ENCODE measurements at regions not wholly inside any gene's neighbourhood (a gene's known extent, or its start where the extent isn't known, plus 50 kb on each side); places are given as distances from the start of the nearest gene placed in this dataset.

- Histone ChIP-seq H2AFZ (ENCODE audit: insufficient read depth, low read depth, low read length, poor library complexity, severe bottlenecking) (no peak overlapping the region), H3K4me3 (ENCODE audit: control extremely low read depth in 1 of 5, extremely low read depth in 1 of 5, insufficient read depth in 1 of 5, low read depth in 2 of 5, low read length in 4 of 5) (no peak overlapping the region), H3K27ac (ENCODE audit: low read length in 2 of 2) (no peak overlapping the region), H3K4me2 (replicated peaks; ENCODE audit: low read depth, low read length, poor library complexity, severe bottlenecking) (no peak overlapping the region), H3K9me3 (ENCODE audit: control extremely low read depth in 1 of 3, control insufficient read depth in 2 of 3, insufficient read depth in 1 of 3, low read length in 2 of 3) (peaks cover 0 to 3% (median 0%) of the 10 kb centered on the region in 3 donors), H3K9ac (ENCODE audit: low read length) (no peak overlapping the region), H3K4me1 (ENCODE audit: control insufficient read depth in 2 of 2, insufficient read depth in 2 of 2, low read length in 2 of 2) (no peaks in the 10 kb centered on the region), H3K36me3 (replicated peaks in 1 of 2; ENCODE audit: control extremely low read depth in 1 of 2, control insufficient read depth in 1 of 2, extremely low read depth in 1 of 2, insufficient read depth in 2 of 2, low read length in 1 of 2) (no peaks in the 10 kb centered on the region), H3K27me3 (replicated peaks in 1 of 4; ENCODE audit: control extremely low read depth in 1 of 4, control insufficient read depth in 3 of 4, insufficient read depth in 4 of 4, low read length in 3 of 4) (no peaks in the 10 kb centered on the region), H4K20me1 (ENCODE audit: control insufficient read depth, insufficient read depth, low read length, poor library complexity, severe bottlenecking) (no peaks in the 10 kb centered on the region), H3K79me2 (ENCODE audit: control insufficient read depth, insufficient read depth, low read length) (no peaks in the 10 kb centered on the region)
- Mint-ChIP-seq H3K27ac (no peak overlapping the region), H3K4me3 (no peak overlapping the region), H3K27me3 (peaks cover 2% of the 10 kb centered on the region), H3K4me1 (no peaks in the 10 kb centered on the region), H3K9me3 (ENCODE audit: insufficient read depth) (no peaks in the 10 kb centered on the region)
- TF ChIP-seq EZH2 (IDR thresholded peaks at IDR 0.05; ENCODE audit: borderline replicate concordance, insufficient read depth, low read depth, low read length, poor library complexity, severe bottlenecking) (no peak), CTCF (IDR thresholded peaks at IDR 0.05) (no peak)
- DNase-seq (no peak), ATAC-seq (ENCODE audit: low read depth) (no peak)
- intact Hi-C loops (cut with micrococcal nuclease), result no loop called here
- 89% methylated on average over 6 of the region's 6 CpGs for WGBS (ENCODE audit: insufficient coverage)
- CTCF ChIA-PET, result no interaction called here
- POLR2A ChIA-PET, result no interaction called here
Observed at GRCh38 chr19:30105727-30106126, 163.7 kb downstream of the URI1 start.

DNA sequence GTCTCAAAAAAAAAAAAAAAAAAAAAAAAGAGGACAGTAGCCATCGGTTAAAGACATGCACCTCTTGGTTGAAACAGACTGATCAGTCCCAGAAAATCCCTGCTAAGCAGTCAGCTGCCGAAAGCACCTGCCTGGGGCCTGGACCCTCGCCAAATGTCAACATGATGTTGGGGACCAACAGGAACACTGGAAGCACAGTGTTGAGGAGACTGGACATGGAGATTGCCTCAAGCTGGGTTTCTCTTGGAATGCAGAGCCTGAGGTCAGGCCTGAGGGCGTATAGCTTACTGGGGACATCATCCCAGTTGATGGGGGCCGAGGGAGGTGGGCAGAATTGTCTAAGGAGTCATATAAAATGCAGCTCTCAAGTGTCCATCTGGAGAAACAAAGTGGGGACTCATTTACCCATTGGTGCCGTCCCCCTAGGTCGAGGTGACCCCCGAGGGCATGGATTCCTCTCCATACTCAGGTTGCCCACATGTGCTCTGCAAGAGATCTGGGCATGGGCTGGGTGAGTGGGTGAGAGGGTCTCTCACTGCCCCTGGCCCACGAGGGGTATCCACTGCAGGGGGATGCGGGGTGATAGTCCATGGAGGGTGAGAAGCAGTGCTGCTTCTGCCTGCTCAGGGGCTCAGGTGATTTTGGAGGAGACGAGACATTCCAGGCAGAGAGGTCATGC, 164.5 kb downstream of the URI1 start:
- Histone ChIP-seq H3K4me1 (ENCODE audit: control insufficient read depth in 2 of 2, insufficient read depth in 2 of 2, low read length in 2 of 2) (no peaks in the 10 kb centered on the region), H3K27me3 (replicated peaks in 1 of 4; ENCODE audit: control extremely low read depth in 1 of 4, control insufficient read depth in 3 of 4, insufficient read depth in 4 of 4, low read length in 3 of 4) (no peaks in the 10 kb centered on the region), H2AFZ (ENCODE audit: insufficient read depth, low read depth, low read length, poor library complexity, severe bottlenecking) (no peak overlapping the region), H3K9ac (ENCODE audit: low read length) (no peak overlapping the region), H4K20me1 (ENCODE audit: control insufficient read depth, insufficient read depth, low read length, poor library complexity, severe bottlenecking) (no peaks in the 10 kb centered on the region), H3K4me3 (ENCODE audit: control extremely low read depth in 1 of 5, extremely low read depth in 1 of 5, insufficient read depth in 1 of 5, low read depth in 2 of 5, low read length in 4 of 5) (no peak overlapping the region), H3K4me2 (replicated peaks; ENCODE audit: low read depth, low read length, poor library complexity, severe bottlenecking) (no peak overlapping the region), H3K9me3 (ENCODE audit: control extremely low read depth in 1 of 3, control insufficient read depth in 2 of 3, insufficient read depth in 1 of 3, low read length in 2 of 3) (peaks cover 0 to 7% (median 0%) of the 10 kb centered on the region in 3 donors), H3K79me2 (ENCODE audit: control insufficient read depth, insufficient read depth, low read length) (no peaks in the 10 kb centered on the region), H3K36me3 (replicated peaks in 1 of 2; ENCODE audit: control extremely low read depth in 1 of 2, control insufficient read depth in 1 of 2, extremely low read depth in 1 of 2, insufficient read depth in 2 of 2, low read length in 1 of 2) (no peaks in the 10 kb centered on the region), H3K27ac (ENCODE audit: low read length in 2 of 2) (no peak overlapping the region)
- Mint-ChIP-seq H3K27ac (no peak overlapping the region), H3K27me3 (peaks cover 2% of the 10 kb centered on the region), H3K4me3 (no peak overlapping the region), H3K4me1 (no peaks in the 10 kb centered on the region), H3K9me3 (ENCODE audit: insufficient read depth) (no peaks in the 10 kb centered on the region)
- no peak for DNase-seq
- WGBS (ENCODE audit: insufficient coverage), result 84% methylated on average over 11 of the region's 11 CpGs
- intact Hi-C loops (cut with micrococcal nuclease), result no loop called here
- POLR2A ChIA-PET, result no interaction called here
- CTCF ChIA-PET, result no interaction called here
- ATAC-seq (ENCODE audit: low read depth), result no peak
- TF ChIP-seq EZH2 (IDR thresholded peaks at IDR 0.05; ENCODE audit: borderline replicate concordance, insufficient read depth, low read depth, low read length, poor library complexity, severe bottlenecking) (no peak), CTCF (IDR thresholded peaks at IDR 0.05) (no peak)
